ENCODE measurements at regions not wholly inside any gene's neighbourhood (a gene's known extent, or its start where the extent isn't known, plus 50 kb on each side); places are given as distances from the start of the nearest gene placed in this dataset.
A peak's percentile ranks its signal among the peaks of the same experiment; 100 is the strongest.

GRCh38 chr17:77886387-77886728 is 72.1 kb upstream of the TNRC6C start (continued):
- no peak for TF ChIP-seq GTF3C2 (IDR thresholded peaks at IDR 0.05; ENCODE audit: borderline replicate concordance, extremely low read depth, insufficient read length)
- TF ChIP-seq MITF (IDR thresholded peaks at IDR 0.05): no peak
- no peak for TF ChIP-seq ZNF584 (CRISPR knock-in tag; IDR thresholded peaks at IDR 0.05; ENCODE audit: low read depth)
- no peak for TF ChIP-seq ELK1 (CRISPR knock-in tag; IDR thresholded peaks at IDR 0.05)
- peak; percentile 57; the same call in 1 of the 2 replicates for TF ChIP-seq EP400 (IDR thresholded peaks at IDR 0.05)
- no peak for TF ChIP-seq RBM22 (IDR thresholded peaks at IDR 0.05; ENCODE audit: low read depth, low read length, poor library complexity, severe bottlenecking)
- TF ChIP-seq HNRNPL (IDR thresholded peaks at IDR 0.05; ENCODE audit: low read depth, low read length): no peak
- TF ChIP-seq MGA (IDR thresholded peaks at IDR 0.05): peak; percentile 79
- no peak for TF ChIP-seq KDM2B (CRISPR knock-in tag; IDR thresholded peaks at IDR 0.05)
- TF ChIP-seq KLF10 (CRISPR knock-in tag; IDR thresholded peaks at IDR 0.05): no peak
- TF ChIP-seq SMARCB1 (IDR thresholded peaks at IDR 0.05; ENCODE audit: insufficient read length, low read depth): no peak
- TF ChIP-seq HMG20A (CRISPR knock-in tag; conservative IDR thresholded peaks at IDR 0.05): no peak
